Activated CD8-positive, alpha-beta T cell treated with anti-CD3 and anti-CD28 coated beads for 36 hours (primary cell): ENCODE measurements at regions not wholly inside any gene's neighbourhood (a gene's known extent, or its start where the extent isn't known, plus 50 kb on each side); places are given as distances from the start of the nearest gene placed in this dataset.

ENCODE experiments used
- ATAC-seq: fragments of 200-7000 bp; cut with Tn5 transposase; one replicate; pipeline ENCODE4 v1.10.0; 2021; ENCODE audit warnings: mild to moderate bottlenecking, moderate library complexity
- CTCF ChIA-PET: fragments of 350-600 bp; sonication (Branson Sonifier 250); formaldehyde crosslinking; loops from one replicate; lab custom pipeline; 2021; ENCODE audit warnings: antibody characterized with exemption; lab: Charles Lee
- POLR2A ChIA-PET: fragments of 350-600 bp; sonication (Branson Sonifier 250); formaldehyde crosslinking; loops from one replicate; lab custom pipeline; 2021; ENCODE audit warnings: antibody characterized with exemption; lab: Charles Lee
- DNase-seq: peaks from one replicate; pipeline ENCODE4 v3.0.0-alpha.2; 2020
- H3K27ac Mint-ChIP-seq: one replicate; pipeline ENCODE4 v1.8.0; 2021; ENCODE audit warnings: mild to moderate bottlenecking, mixed read lengths
- H3K27me3 Mint-ChIP-seq: one replicate; pipeline ENCODE4 v1.8.0; 2021; ENCODE audit warnings: mixed read lengths
- H3K36me3 Mint-ChIP-seq: one replicate; pipeline ENCODE4 v1.8.0; 2021; ENCODE audit warnings: low read depth, mixed read lengths
- H3K4me1 Mint-ChIP-seq: one replicate; pipeline ENCODE4 v1.8.0; 2021; ENCODE audit warnings: low read depth, mixed read lengths
- H3K4me3 Mint-ChIP-seq: one replicate; pipeline ENCODE4 v1.8.0; 2021; ENCODE audit warnings: mild to moderate bottlenecking, moderate library complexity, mixed read lengths
- H3K9me3 Mint-ChIP-seq: one replicate; pipeline ENCODE4 v1.8.0; 2021; ENCODE audit warnings: mixed read lengths
- CTCF ChIP-seq: fragments of 200-600 bp; IDR thresholded peaks from one replicate; pipeline ENCODE4 v1.8.0; 2022; ENCODE audit warnings: antibody characterized with exemption, mild to moderate bottlenecking
- intact Hi-C: fragments of 100-400 bp; cut with micrococcal nuclease; formaldehyde crosslinking; loops from one replicate; pipeline ENCODE4 v1.10.0; 2022

GRCh38 chr3:191813245-191813644 lies 352.3 kb downstream of the PYDC2 start:
- no peak overlapping the region for H3K27ac Mint-ChIP-seq
- ATAC-seq = no peak
- CTCF ChIA-PET = interaction anchor here (0.6 kb wide), 1 partner anchor 13 kb away, joined by 3 read pairs; no protein-coding TSS in a partner anchor
- no peaks in the 10 kb centered on the region for H3K27me3 Mint-ChIP-seq
- H3K9me3 Mint-ChIP-seq = peaks cover 7% of the 10 kb centered on the region
- POLR2A ChIA-PET = no interaction called here
- TF ChIP-seq CTCF = no peak
- H3K4me3 Mint-ChIP-seq = no peak overlapping the region
- no peaks in the 10 kb centered on the region for H3K36me3 Mint-ChIP-seq
- DNase-seq = no peak
- no peaks in the 10 kb centered on the region for H3K4me1 Mint-ChIP-seq
- intact Hi-C loops = no loop called here

- no peak overlapping the region for H3K4me3 Mint-ChIP-seq
- intact Hi-C loops = no loop called here
- DNase-seq (no peak), ATAC-seq (no peak)
- no peak for TF ChIP-seq CTCF
- ChIA-PET POLR2A (no interaction called here), CTCF (no interaction called here)
- H3K4me1 Mint-ChIP-seq = no peaks in the 10 kb centered on the region
- no peaks in the 10 kb centered on the region for H3K27me3 Mint-ChIP-seq
- no peak overlapping the region for H3K27ac Mint-ChIP-seq
- peaks cover 6% of the 10 kb centered on the region for H3K9me3 Mint-ChIP-seq
- no peaks in the 10 kb centered on the region for H3K36me3 Mint-ChIP-seq
Measured at GRCh38 chr3:191848818-191849217, 387.9 kb downstream of the PYDC2 start.

- H3K36me3 Mint-ChIP-seq = no peaks in the 10 kb centered on the region
- no peak overlapping the region for H3K27ac Mint-ChIP-seq
- H3K4me3 Mint-ChIP-seq = no peak overlapping the region
- ATAC-seq (no peak), DNase-seq (no peak)
- H3K27me3 Mint-ChIP-seq = no peaks in the 10 kb centered on the region
- ChIA-PET CTCF (no interaction called here), POLR2A (no interaction called here)
- peaks cover 10% of the 10 kb centered on the region for H3K9me3 Mint-ChIP-seq
- intact Hi-C loops = no loop called here
- H3K4me1 Mint-ChIP-seq = no peaks in the 10 kb centered on the region
- TF ChIP-seq CTCF = no peak
Measured at GRCh38 chr3:191859531-191859930, 398.6 kb downstream of the PYDC2 start.

- Mint-ChIP-seq H3K27me3 (no peaks in the 10 kb centered on the region), H3K4me1 (no peaks in the 10 kb centered on the region), H3K9me3 (peaks cover 4% of the 10 kb centered on the region), H3K27ac (no peak overlapping the region), H3K4me3 (no peak overlapping the region), H3K36me3 (no peaks in the 10 kb centered on the region)
- TF ChIP-seq CTCF = no peak
- POLR2A ChIA-PET = no interaction called here
- DNase-seq (no peak), ATAC-seq (no peak)
- CTCF ChIA-PET = no interaction called here
- intact Hi-C loops = no loop called here
Measured at GRCh38 chr3:191869738-191870415, 408.9 kb downstream of the PYDC2 start.

- ChIA-PET CTCF (no interaction called here), POLR2A (no interaction called here)
- Mint-ChIP-seq H3K27ac (no peak overlapping the region), H3K4me1 (no peaks in the 10 kb centered on the region), H3K9me3 (peaks cover 4% of the 10 kb centered on the region), H3K4me3 (no peak overlapping the region), H3K27me3 (no peaks in the 10 kb centered on the region), H3K36me3 (no peaks in the 10 kb centered on the region)
- DNase-seq (no peak), ATAC-seq (no peak)
- TF ChIP-seq CTCF = no peak
- intact Hi-C loops = no loop called here
Measured at GRCh38 chr3:191873736-191874135, 412.8 kb downstream of the PYDC2 start.
